Mononuclear cell (primary cell): ENCODE measurements at regions not wholly inside any gene's neighbourhood (a gene's known extent, or its start where the extent isn't known, plus 50 kb on each side); places are given as distances from the start of the nearest gene placed in this dataset.

ENCODE experiments used
- H3K27me3 ChIP-seq: 2 replicates; pipeline ENCODE4 v1.6.0; 2011; ENCODE audit warnings: low read length, control low read depth; ENCODE audit not compliant: insufficient read depth
- H3K4me1 ChIP-seq: 2 replicates; pipeline ENCODE4 v1.5.1; 2011; ENCODE audit warnings: mild to moderate bottlenecking, low read length, control low read depth; ENCODE audit not compliant: insufficient read depth
- H3K4me3 ChIP-seq: 2 replicates; pipeline ENCODE4 v1.5.1; 2011; ENCODE audit warnings: mild to moderate bottlenecking, low read length, moderate library complexity
- H3K9me3 ChIP-seq: 2 replicates; pipeline ENCODE4 v1.5.1; 2011; ENCODE audit warnings: low read depth, mild to moderate bottlenecking, control low read depth, low read length

- H3K9me3 ChIP-seq, result no peaks in the 10 kb centered on the region
- no peak overlapping the region for H3K4me3 ChIP-seq
- no peaks in the 10 kb centered on the region for H3K27me3 ChIP-seq
- peaks cover 24% of the 10 kb centered on the region for H3K4me1 ChIP-seq
Observed at GRCh38 chr10:62741996-62742395, 62.5 kb upstream of the ADO start.

- Histone ChIP-seq H3K4me3 (no peak overlapping the region), H3K27me3 (no peaks in the 10 kb centered on the region), H3K4me1 (peaks cover 24% of the 10 kb centered on the region)
Observed at GRCh38 chr10:62742536-62743061, 61.9 kb upstream of the ADO start.

GRCh38 chr10:62744136-62744535, 60.4 kb upstream of the ADO start:
- Histone ChIP-seq H3K4me1 (peaks cover 25% of the 10 kb centered on the region), H3K4me3 (no peak overlapping the region), H3K27me3 (no peaks in the 10 kb centered on the region), H3K9me3 (no peaks in the 10 kb centered on the region)

More at GRCh38 chr10:62742536-62743061, 61.9 kb upstream of the ADO start:
- H3K9me3 ChIP-seq, result no peaks in the 10 kb centered on the region

GRCh38 chr10:62745581-62745980, 58.9 kb upstream of the ADO start:
- H3K4me1 ChIP-seq, result peaks cover 30% of the 10 kb centered on the region
- H3K27me3 ChIP-seq, result no peaks in the 10 kb centered on the region
- H3K9me3 ChIP-seq, result no peaks in the 10 kb centered on the region
- H3K4me3 ChIP-seq, result no peak overlapping the region

- no peaks in the 10 kb centered on the region for H3K27me3 ChIP-seq
- H3K9me3 ChIP-seq, result no peaks in the 10 kb centered on the region
- H3K4me3 ChIP-seq, result no peak overlapping the region
- peaks cover 27% of the 10 kb centered on the region for H3K4me1 ChIP-seq
Observed at GRCh38 chr10:62746951-62747729, 57.4 kb upstream of the ADO start.

- Histone ChIP-seq H3K9me3 (no peaks in the 10 kb centered on the region), H3K4me3 (no peak overlapping the region), H3K27me3 (no peaks in the 10 kb centered on the region), H3K4me1 (peaks cover 15% of the 10 kb centered on the region)
Observed at GRCh38 chr10:62748386-62748785, 56.1 kb upstream of the ADO start.

- Histone ChIP-seq H3K9me3 (no peaks in the 10 kb centered on the region), H3K4me1 (peaks cover 14% of the 10 kb centered on the region), H3K27me3 (no peaks in the 10 kb centered on the region), H3K4me3 (no peak overlapping the region)
Observed at GRCh38 chr10:62749093-62749683, 55.3 kb upstream of the ADO start.
